Esophagus (tissue), 2 donors: ENCODE measurements at regions not wholly inside any gene's neighbourhood (a gene's known extent, or its start where the extent isn't known, plus 50 kb on each side); places are given as distances from the start of the nearest gene placed in this dataset.

ENCODE experiments used
- H3K27ac ChIP-seq, 2 donors: one replicate each; pipeline ENCODE4 v1.5.1; 2013; ENCODE audit warnings: low read depth in 2 of 2, mild to moderate bottlenecking in 2 of 2, inconsistent platforms in 1 of 2, low read length in 1 of 2, moderate library complexity in 1 of 2
- H3K27me3 ChIP-seq, 2 donors: one replicate each; pipeline ENCODE4 v1.6.1; 2013; ENCODE audit warnings: low read length in 2 of 2, control low read depth in 1 of 2, mild to moderate bottlenecking in 1 of 2; ENCODE audit not compliant: insufficient read depth in 2 of 2, control insufficient read depth in 1 of 2
- H3K36me3 ChIP-seq, 2 donors: one replicate each; pipeline ENCODE4 v1.6.1; 2013; ENCODE audit warnings: low read length in 1 of 2; ENCODE audit not compliant: control insufficient read depth in 2 of 2, insufficient read depth in 2 of 2
- H3K4me1 ChIP-seq, 2 donors: one replicate each; pipeline ENCODE4 v1.6.1; 2013; ENCODE audit warnings: low read length in 1 of 2; ENCODE audit not compliant: control insufficient read depth in 2 of 2, insufficient read depth in 2 of 2
- H3K4me3 ChIP-seq, 2 donors: one replicate each; pipeline ENCODE4 v1.5.1; 2013; ENCODE audit warnings: low read length in 2 of 2, mild to moderate bottlenecking in 2 of 2, low read depth in 1 of 2, moderate library complexity in 1 of 2
- H3K9me3 ChIP-seq, 2 donors: one replicate each; pipeline ENCODE4 v1.6.1; 2013; ENCODE audit warnings: mild to moderate bottlenecking in 2 of 2, low read depth in 1 of 2, low read length in 1 of 2, moderate library complexity in 1 of 2; ENCODE audit not compliant: control insufficient read depth in 2 of 2, insufficient read depth in 1 of 2
- WGBS, 2 donors: extraction: QIAGEN DNeasy Blood & Tissue Kit; methylation state at CpG; one replicate each; pipeline ENCODE4 v1.1.7; 2013; 5-methylcytosine and 5-hydroxymethylcytosine counted together
- donor health status: healthy with polysubstance abuse.
- donor health status: Bipolar disorder and iron deficiency.

DNA sequence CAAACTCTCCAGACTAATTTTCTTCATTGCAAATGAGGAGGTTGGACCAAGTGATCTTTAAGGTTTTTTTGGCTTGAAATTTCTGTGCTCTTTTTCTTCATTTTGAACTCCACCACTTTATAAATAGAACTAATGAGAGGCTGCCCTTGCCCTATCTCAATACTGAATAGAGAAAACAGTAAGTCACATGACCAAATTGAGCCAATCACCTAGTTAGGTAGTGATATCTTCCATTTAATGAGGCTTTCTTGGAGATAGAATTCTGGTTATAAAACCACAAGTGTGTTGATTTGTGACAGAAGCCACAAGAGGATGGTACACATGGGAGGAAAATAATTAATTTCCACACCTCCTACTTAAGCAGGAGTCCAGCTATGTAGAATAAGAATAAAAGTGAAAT is 263.4 kb upstream of the SNX7 start:
- Histone ChIP-seq H3K36me3 (no peaks in the 10 kb centered on the region), H3K27me3 (no peaks in the 10 kb centered on the region), H3K9me3 (no peaks in the 10 kb centered on the region), H3K4me1 (no peaks in the 10 kb centered on the region), H3K27ac (no peak overlapping the region), H3K4me3 (no peak overlapping the region)

- 57 to 69% methylated on average over 2 of the region's 2 CpGs for WGBS, 2 donors
- no peak overlapping the region for H3K27ac ChIP-seq
- H3K9me3 ChIP-seq = no peaks in the 10 kb centered on the region
- no peaks in the 10 kb centered on the region for H3K36me3 ChIP-seq
- H3K27me3 ChIP-seq = no peaks in the 10 kb centered on the region
- no peak overlapping the region for H3K4me3 ChIP-seq
- H3K4me1 ChIP-seq = no peaks in the 10 kb centered on the region
These were observed 267.8 kb upstream of the SNX7 start for GRCh38 chr1:98393719-98394118.

DNA sequence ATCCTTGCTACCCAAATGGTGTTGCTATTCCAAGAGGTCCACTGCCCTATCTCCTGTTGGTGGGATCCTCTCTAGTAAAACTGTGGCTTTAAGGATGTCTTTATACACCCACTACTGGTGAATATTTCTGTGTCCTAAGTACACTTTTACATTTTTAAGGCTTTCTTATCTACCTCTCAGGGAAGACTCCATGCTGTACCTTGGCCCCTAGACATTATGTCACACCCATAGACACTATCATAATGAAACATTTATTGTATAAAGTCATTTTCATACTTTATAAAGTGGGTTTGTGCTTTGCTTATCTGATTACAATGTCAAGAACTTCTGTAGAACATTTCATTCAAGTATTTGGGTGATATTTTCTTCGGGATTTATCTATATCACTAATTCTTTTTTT is 270.3 kb upstream of the SNX7 start:
- Histone ChIP-seq H3K36me3 (no peaks in the 10 kb centered on the region), H3K4me3 (no peak overlapping the region), H3K27ac (no peak overlapping the region), H3K27me3 (no peaks in the 10 kb centered on the region), H3K9me3 (no peaks in the 10 kb centered on the region), H3K4me1 (no peaks in the 10 kb centered on the region)
- 85 to 93% methylated on average over 1 of the region's 1 CpG for WGBS, 2 donors

DNA sequence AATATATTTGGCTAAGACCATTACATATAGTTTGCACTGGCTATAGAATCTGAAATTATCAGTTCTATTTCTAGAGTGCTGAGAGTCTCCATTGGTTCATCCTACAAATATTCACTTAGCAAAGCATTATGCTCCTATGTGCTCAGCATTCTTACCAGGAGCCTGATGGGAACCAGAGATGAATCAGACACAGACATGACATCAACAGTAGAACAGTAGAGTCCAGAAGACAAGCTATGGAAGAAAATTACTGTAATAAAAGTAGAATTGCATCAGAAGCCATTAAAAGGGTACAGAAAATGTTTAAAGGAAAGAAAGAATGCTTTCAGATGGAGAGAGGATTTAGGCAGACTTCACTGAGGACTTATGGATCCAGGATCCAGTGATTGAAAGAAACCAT is 271.7 kb upstream of the SNX7 start:
- Histone ChIP-seq H3K27me3 (no peaks in the 10 kb centered on the region), H3K36me3 (no peaks in the 10 kb centered on the region), H3K4me3 (no peak overlapping the region), H3K4me1 (no peaks in the 10 kb centered on the region), H3K9me3 (no peaks in the 10 kb centered on the region), H3K27ac (no peak overlapping the region)

GRCh38 chr1:98388441-98388840 is 273.1 kb upstream of the SNX7 start:
- Histone ChIP-seq H3K27me3 (no peaks in the 10 kb centered on the region), H3K9me3 (no peaks in the 10 kb centered on the region), H3K36me3 (no peaks in the 10 kb centered on the region), H3K4me1 (no peaks in the 10 kb centered on the region), H3K4me3 (no peak overlapping the region), H3K27ac (no peak overlapping the region)
- WGBS, 2 donors = 24 to 33% methylated on average over 4 of the region's 4 CpGs

GRCh38 chr1:98387701-98388100 is 273.8 kb upstream of the SNX7 start:
- WGBS, 2 donors = 84 to 87% methylated on average over 4 of the region's 4 CpGs
- no peak overlapping the region for H3K27ac ChIP-seq
- no peaks in the 10 kb centered on the region for H3K4me1 ChIP-seq
- no peaks in the 10 kb centered on the region for H3K27me3 ChIP-seq
- H3K9me3 ChIP-seq = no peaks in the 10 kb centered on the region
- H3K4me3 ChIP-seq = no peak overlapping the region
- no peaks in the 10 kb centered on the region for H3K36me3 ChIP-seq

- WGBS, 2 donors = 90 to 95% methylated on average over 4 of the region's 4 CpGs
- H3K4me1 ChIP-seq = no peaks in the 10 kb centered on the region
- H3K4me3 ChIP-seq = no peak overlapping the region
- H3K9me3 ChIP-seq = no peaks in the 10 kb centered on the region
- no peaks in the 10 kb centered on the region for H3K27me3 ChIP-seq
- H3K27ac ChIP-seq = no peak overlapping the region
- H3K36me3 ChIP-seq = no peaks in the 10 kb centered on the region
These were observed 274.7 kb upstream of the SNX7 start for GRCh38 chr1:98386675-98387440.

- WGBS, 2 donors = 56 to 62% methylated on average over 1 of the region's 1 CpG
- Histone ChIP-seq H3K27ac (no peak overlapping the region), H3K9me3 (no peaks in the 10 kb centered on the region), H3K4me3 (no peak overlapping the region), H3K27me3 (no peaks in the 10 kb centered on the region), H3K36me3 (no peaks in the 10 kb centered on the region), H3K4me1 (no peaks in the 10 kb centered on the region)
These were observed 275.9 kb upstream of the SNX7 start for GRCh38 chr1:98385652-98386051.

- Histone ChIP-seq H3K27me3 (no peaks in the 10 kb centered on the region), H3K4me1 (no peaks in the 10 kb centered on the region), H3K36me3 (no peaks in the 10 kb centered on the region), H3K4me3 (no peak overlapping the region), H3K27ac (no peak overlapping the region), H3K9me3 (no peaks in the 10 kb centered on the region)
- WGBS, 2 donors = 76 to 80% methylated on average over 6 of the region's 6 CpGs
These were observed 276.9 kb upstream of the SNX7 start for GRCh38 chr1:98384461-98385141.
